ENCODE measurements at regions not wholly inside any gene's neighbourhood (a gene's known extent, or its start where the extent isn't known, plus 50 kb on each side); places are given as distances from the start of the nearest gene placed in this dataset.

DNA sequence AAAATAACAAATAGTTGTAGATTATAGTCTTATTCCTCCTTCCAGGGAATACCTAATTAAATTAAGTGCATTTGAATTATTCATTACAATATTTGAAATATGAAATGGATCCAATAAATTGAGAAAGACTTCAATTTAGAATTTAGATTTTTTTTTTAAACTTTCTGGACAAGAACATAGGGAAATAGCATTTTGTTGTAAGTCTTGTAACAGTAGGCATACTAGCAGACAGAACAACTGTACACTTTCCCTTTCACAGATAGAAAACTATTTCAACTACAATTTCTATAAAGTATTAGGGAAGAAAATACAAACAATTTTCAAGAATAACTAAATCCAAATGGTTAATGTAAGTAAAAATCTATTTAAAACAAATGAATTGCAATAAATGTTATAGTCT is 577.5 kb downstream of the USP25 start:
- no peaks in the 10 kb centered on the region for H3K27me3 ChIP-seq (ENCODE audit: control insufficient read depth, insufficient read depth, low read length, poor library complexity, severe bottlenecking)
- no peak overlapping the region for H3K27ac ChIP-seq (ENCODE audit: insufficient read depth, low read depth, low read length, poor library complexity, severe bottlenecking)
- H3K4me1 ChIP-seq (ENCODE audit: control insufficient read depth, insufficient read depth, low read length): peaks cover 12% of the 10 kb centered on the region
- H3K9me3 ChIP-seq (ENCODE audit: control insufficient read depth, low read length): no peaks in the 10 kb centered on the region
- H3K4me3 ChIP-seq (ENCODE audit: insufficient read depth, low read depth, low read length): no peak overlapping the region
- H3K36me3 ChIP-seq (ENCODE audit: control insufficient read depth, insufficient read depth, low read length): no peaks in the 10 kb centered on the region

- no peak overlapping the region for H3K27ac ChIP-seq (ENCODE audit: insufficient read depth, low read depth, low read length, poor library complexity, severe bottlenecking)
- 100% methylated on average over 1 of the region's 1 CpG; no CpG with 5 or more reads in 1 of the 2 experiments for WGBS, 2 experiments
These were observed 578.5 kb downstream of the USP25 start for GRCh38 chr21:16308269-16308668.

DNA sequence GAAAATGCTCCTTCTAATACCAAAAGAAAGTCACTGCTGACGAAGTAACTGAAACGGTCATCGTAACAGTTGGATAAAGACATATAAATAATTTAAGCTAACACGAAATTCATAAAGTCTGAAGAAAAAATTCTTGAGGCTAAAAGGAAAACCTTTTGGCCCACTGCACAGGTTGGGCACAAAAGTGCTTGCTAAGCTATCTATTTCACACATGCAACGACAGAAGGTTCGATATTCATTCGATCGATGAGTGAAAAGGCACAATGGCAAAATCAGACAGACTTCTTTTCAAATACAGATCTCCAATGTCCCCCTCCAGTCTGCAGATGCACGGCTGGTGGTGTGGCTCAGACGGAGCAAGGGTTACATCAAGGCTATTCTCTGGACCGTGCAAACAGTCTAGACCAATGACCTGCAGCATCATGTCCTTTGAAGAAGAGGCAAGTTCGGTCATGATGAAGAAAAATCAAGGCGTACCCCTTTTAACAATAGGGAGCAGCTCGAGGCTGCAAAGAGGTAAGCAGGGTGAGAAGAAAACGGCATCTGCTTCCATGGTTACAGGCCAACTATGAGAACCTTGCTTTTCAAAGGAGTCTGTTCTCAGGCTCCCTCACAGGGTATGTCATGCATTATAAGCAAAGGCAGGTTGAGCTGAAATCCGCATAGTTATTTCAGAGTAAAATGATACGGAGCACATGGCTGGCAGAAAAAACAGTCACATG is 579.6 kb downstream of the USP25 start:
- no peak overlapping the region for H3K4me3 ChIP-seq (ENCODE audit: insufficient read depth, low read depth, low read length)
- H3K9me3 ChIP-seq (ENCODE audit: control insufficient read depth, low read length): no peaks in the 10 kb centered on the region
- peaks cover 12% of the 10 kb centered on the region for H3K4me1 ChIP-seq (ENCODE audit: control insufficient read depth, insufficient read depth, low read length)
- WGBS, 2 experiments: 80 to 82% methylated on average over 15 to 17 of the region's 17 CpGs
- no peaks in the 10 kb centered on the region for H3K36me3 ChIP-seq (ENCODE audit: control insufficient read depth, insufficient read depth, low read length)
- H3K27ac ChIP-seq (ENCODE audit: insufficient read depth, low read depth, low read length, poor library complexity, severe bottlenecking): peak overlapping the region; percentile 61
- H3K27me3 ChIP-seq (ENCODE audit: control insufficient read depth, insufficient read depth, low read length, poor library complexity, severe bottlenecking): no peaks in the 10 kb centered on the region

More at GRCh38 chr21:16308269-16308668, 578.5 kb downstream of the USP25 start:
- H3K4me1 ChIP-seq (ENCODE audit: control insufficient read depth, insufficient read depth, low read length): peaks cover 12% of the 10 kb centered on the region
- H3K27me3 ChIP-seq (ENCODE audit: control insufficient read depth, insufficient read depth, low read length, poor library complexity, severe bottlenecking): no peaks in the 10 kb centered on the region
- no peaks in the 10 kb centered on the region for H3K9me3 ChIP-seq (ENCODE audit: control insufficient read depth, low read length)
- no peak overlapping the region for H3K4me3 ChIP-seq (ENCODE audit: insufficient read depth, low read depth, low read length)
- no peaks in the 10 kb centered on the region for H3K36me3 ChIP-seq (ENCODE audit: control insufficient read depth, insufficient read depth, low read length)

- Histone ChIP-seq H3K4me1 (ENCODE audit: control insufficient read depth, insufficient read depth, low read length) (peaks cover 9% of the 10 kb centered on the region), H3K27me3 (ENCODE audit: control insufficient read depth, insufficient read depth, low read length, poor library complexity, severe bottlenecking) (no peaks in the 10 kb centered on the region), H3K36me3 (ENCODE audit: control insufficient read depth, insufficient read depth, low read length) (no peaks in the 10 kb centered on the region), H3K27ac (ENCODE audit: insufficient read depth, low read depth, low read length, poor library complexity, severe bottlenecking) (peak overlapping the region; percentile 33), H3K9me3 (ENCODE audit: control insufficient read depth, low read length) (no peaks in the 10 kb centered on the region), H3K4me3 (ENCODE audit: insufficient read depth, low read depth, low read length) (no peak overlapping the region)
- 91 to 95% methylated on average over 8 to 9 of the region's 9 CpGs for WGBS, 2 experiments
These were observed 580.4 kb downstream of the USP25 start for GRCh38 chr21:16310176-16310575.

- Histone ChIP-seq H3K36me3 (ENCODE audit: control insufficient read depth, insufficient read depth, low read length) (no peaks in the 10 kb centered on the region), H3K27me3 (ENCODE audit: control insufficient read depth, insufficient read depth, low read length, poor library complexity, severe bottlenecking) (no peaks in the 10 kb centered on the region), H3K9me3 (ENCODE audit: control insufficient read depth, low read length) (no peaks in the 10 kb centered on the region), H3K4me1 (ENCODE audit: control insufficient read depth, insufficient read depth, low read length) (no peaks in the 10 kb centered on the region), H3K4me3 (ENCODE audit: insufficient read depth, low read depth, low read length) (no peak overlapping the region), H3K27ac (ENCODE audit: insufficient read depth, low read depth, low read length, poor library complexity, severe bottlenecking) (no peak overlapping the region)
- 73 to 97% methylated on average over 2 to 3 of the region's 3 CpGs for WGBS, 2 experiments
These were observed 581.4 kb downstream of the USP25 start for GRCh38 chr21:16311229-16311628.

DNA sequence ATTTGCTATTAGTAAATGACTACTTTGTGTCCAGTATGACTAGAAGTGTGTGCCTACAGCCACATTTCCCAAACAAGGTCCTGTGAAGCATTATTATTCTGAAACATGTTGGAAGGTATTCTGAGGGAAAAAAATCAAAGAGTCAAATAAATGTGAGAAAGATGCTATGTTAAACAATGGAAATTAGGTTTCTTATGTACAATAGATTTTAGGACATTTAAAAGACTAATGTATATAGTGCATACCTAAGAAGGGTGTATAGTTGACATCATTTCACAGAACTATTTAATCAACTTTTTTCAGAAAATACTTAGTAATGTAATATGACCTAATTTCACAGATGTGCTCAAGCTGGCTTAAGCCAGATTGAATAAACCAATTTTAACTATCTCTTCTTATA is 582.5 kb downstream of the USP25 start:
- Histone ChIP-seq H3K4me3 (ENCODE audit: insufficient read depth, low read depth, low read length) (no peak overlapping the region), H3K9me3 (ENCODE audit: control insufficient read depth, low read length) (no peaks in the 10 kb centered on the region), H3K27me3 (ENCODE audit: control insufficient read depth, insufficient read depth, low read length, poor library complexity, severe bottlenecking) (no peaks in the 10 kb centered on the region), H3K4me1 (ENCODE audit: control insufficient read depth, insufficient read depth, low read length) (no peaks in the 10 kb centered on the region), H3K27ac (ENCODE audit: insufficient read depth, low read depth, low read length, poor library complexity, severe bottlenecking) (no peak overlapping the region), H3K36me3 (ENCODE audit: control insufficient read depth, insufficient read depth, low read length) (no peaks in the 10 kb centered on the region)

DNA sequence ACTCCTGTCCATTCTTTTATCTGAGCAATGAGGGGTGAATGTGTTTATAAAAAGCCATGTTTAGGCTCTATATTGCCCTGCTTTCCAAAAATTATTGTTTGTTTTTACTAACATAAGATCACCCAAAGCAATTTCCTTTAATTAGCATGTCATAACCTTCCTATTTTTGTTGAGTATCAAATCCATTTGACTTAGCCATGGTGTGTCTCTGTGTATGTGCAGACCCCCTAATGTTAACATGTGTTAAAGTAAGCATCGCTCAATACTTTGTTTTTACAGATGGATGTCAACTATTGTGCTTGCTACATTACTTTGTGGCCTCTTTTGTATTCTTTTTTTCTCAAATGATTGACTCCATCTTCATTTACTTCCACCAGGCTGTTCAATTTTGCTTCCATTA is 585.4 kb downstream of the USP25 start:
- Histone ChIP-seq H3K4me1 (ENCODE audit: control insufficient read depth, insufficient read depth, low read length) (no peaks in the 10 kb centered on the region), H3K27ac (ENCODE audit: insufficient read depth, low read depth, low read length, poor library complexity, severe bottlenecking) (no peak overlapping the region), H3K36me3 (ENCODE audit: control insufficient read depth, insufficient read depth, low read length) (no peaks in the 10 kb centered on the region), H3K9me3 (ENCODE audit: control insufficient read depth, low read length) (no peaks in the 10 kb centered on the region), H3K27me3 (ENCODE audit: control insufficient read depth, insufficient read depth, low read length, poor library complexity, severe bottlenecking) (no peaks in the 10 kb centered on the region), H3K4me3 (ENCODE audit: insufficient read depth, low read depth, low read length) (no peak overlapping the region)
- WGBS, 2 experiments: 80 to 94% methylated on average over 1 of the region's 1 CpG

DNA sequence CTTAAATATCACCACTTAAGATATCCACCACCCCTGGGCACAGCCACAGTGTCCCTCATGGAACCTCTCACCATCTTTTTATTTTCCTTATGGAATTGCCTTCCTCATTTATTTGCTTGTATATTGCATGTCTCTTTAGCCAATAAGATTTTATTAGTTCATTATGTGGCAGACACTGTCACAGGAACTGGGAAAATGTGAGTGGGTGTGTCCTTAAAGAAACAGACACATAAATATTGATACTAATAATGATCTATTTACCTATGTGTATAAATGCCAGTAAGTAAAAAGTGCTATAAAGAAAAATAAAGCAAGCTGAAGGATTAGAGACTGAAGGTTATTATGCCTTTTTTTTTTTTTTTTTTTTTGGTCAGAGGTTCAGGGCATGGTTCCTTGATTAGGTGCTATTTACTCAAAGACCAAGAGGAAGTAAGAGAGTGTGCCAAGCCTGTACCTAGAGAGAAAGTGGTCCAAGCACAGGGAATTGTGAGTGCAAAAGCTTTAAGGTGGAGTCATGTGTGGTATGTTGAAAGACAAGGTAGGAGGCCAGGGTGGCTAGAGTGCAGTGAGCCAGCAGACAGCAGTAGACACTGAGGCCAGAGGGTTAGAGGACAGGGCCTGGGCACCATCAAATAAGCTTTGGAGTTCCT is 589.0 kb downstream of the USP25 start:
- no peaks in the 10 kb centered on the region for H3K36me3 ChIP-seq (ENCODE audit: control insufficient read depth, insufficient read depth, low read length)
- H3K9me3 ChIP-seq (ENCODE audit: control insufficient read depth, low read length): no peaks in the 10 kb centered on the region
- no peak overlapping the region for H3K27ac ChIP-seq (ENCODE audit: insufficient read depth, low read depth, low read length, poor library complexity, severe bottlenecking)
- no peaks in the 10 kb centered on the region for H3K27me3 ChIP-seq (ENCODE audit: control insufficient read depth, insufficient read depth, low read length, poor library complexity, severe bottlenecking)
- no peaks in the 10 kb centered on the region for H3K4me1 ChIP-seq (ENCODE audit: control insufficient read depth, insufficient read depth, low read length)
- H3K4me3 ChIP-seq (ENCODE audit: insufficient read depth, low read depth, low read length): no peak overlapping the region

GRCh38 chr21:16320110-16320509 is 590.3 kb downstream of the USP25 start:
- H3K4me1 ChIP-seq (ENCODE audit: control insufficient read depth, insufficient read depth, low read length): no peaks in the 10 kb centered on the region
- no peaks in the 10 kb centered on the region for H3K27me3 ChIP-seq (ENCODE audit: control insufficient read depth, insufficient read depth, low read length, poor library complexity, severe bottlenecking)
- WGBS, 2 experiments: 89 to 96% methylated on average over 1 of the region's 1 CpG
- H3K27ac ChIP-seq (ENCODE audit: insufficient read depth, low read depth, low read length, poor library complexity, severe bottlenecking): no peak overlapping the region
- H3K4me3 ChIP-seq (ENCODE audit: insufficient read depth, low read depth, low read length): no peak overlapping the region
- no peaks in the 10 kb centered on the region for H3K36me3 ChIP-seq (ENCODE audit: control insufficient read depth, insufficient read depth, low read length)
- H3K9me3 ChIP-seq (ENCODE audit: control insufficient read depth, low read length): no peaks in the 10 kb centered on the region

DNA sequence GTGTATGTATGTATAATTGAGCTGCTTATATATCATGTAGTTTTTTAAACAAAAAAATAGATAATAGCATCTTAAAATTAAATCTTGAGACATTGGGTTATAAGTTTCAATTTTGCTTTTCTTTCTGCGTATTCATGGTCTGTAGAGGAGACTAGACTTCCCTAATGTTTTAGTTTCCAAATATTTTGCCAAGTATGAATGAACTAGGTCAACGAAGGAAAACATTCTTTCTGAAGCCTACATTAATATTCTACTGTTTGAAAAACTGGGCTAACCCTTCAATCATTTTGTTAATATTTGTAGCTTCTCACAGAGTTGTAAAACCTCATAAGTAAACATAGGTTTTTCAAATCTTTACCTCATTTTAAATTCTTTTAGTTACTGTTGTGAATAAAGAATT is 592.7 kb downstream of the USP25 start:
- 100% methylated on average over 1 to 2 of the region's 2 CpGs for WGBS, 2 experiments
- no peaks in the 10 kb centered on the region for H3K9me3 ChIP-seq (ENCODE audit: control insufficient read depth, low read length)
- H3K27me3 ChIP-seq (ENCODE audit: control insufficient read depth, insufficient read depth, low read length, poor library complexity, severe bottlenecking): no peaks in the 10 kb centered on the region
- H3K27ac ChIP-seq (ENCODE audit: insufficient read depth, low read depth, low read length, poor library complexity, severe bottlenecking): no peak overlapping the region
- H3K4me1 ChIP-seq (ENCODE audit: control insufficient read depth, insufficient read depth, low read length): no peaks in the 10 kb centered on the region
- no peaks in the 10 kb centered on the region for H3K36me3 ChIP-seq (ENCODE audit: control insufficient read depth, insufficient read depth, low read length)
- H3K4me3 ChIP-seq (ENCODE audit: insufficient read depth, low read depth, low read length): no peak overlapping the region

Measured in ectodermal cell (in vitro differentiated cells).